Iris pigment epithelial cell (primary cell): ENCODE measurements at regions not wholly inside any gene's neighbourhood (a gene's known extent, or its start where the extent isn't known, plus 50 kb on each side); places are given as distances from the start of the nearest gene placed in this dataset.

Experiments used
- DNase-seq: peaks from one replicate; pipeline ENCODE4 v3.0.0-alpha.2; 2011; ENCODE audit warnings: low read depth

DNA sequence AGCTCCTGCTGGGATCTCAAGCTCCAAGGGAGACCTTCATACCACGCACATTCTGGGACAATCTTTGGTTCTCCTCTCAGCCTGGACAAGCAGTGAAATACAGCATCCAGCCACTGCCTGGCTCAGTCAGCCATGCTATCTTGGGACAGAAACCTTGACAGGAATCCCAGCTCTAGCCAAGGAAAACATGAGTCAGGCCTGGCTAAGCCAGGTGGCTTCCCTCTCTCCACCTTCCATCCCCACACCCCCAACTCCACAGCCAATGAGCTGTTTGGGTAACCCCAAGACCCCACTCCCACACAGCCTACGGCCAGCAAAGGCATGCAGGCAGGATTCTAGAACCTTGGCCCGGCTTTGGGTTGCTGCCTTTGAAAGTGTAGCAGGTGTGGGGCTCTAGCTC is 64.9 kb downstream of the MCFD2 start:
- DNase-seq: peak; percentile 91

DNA sequence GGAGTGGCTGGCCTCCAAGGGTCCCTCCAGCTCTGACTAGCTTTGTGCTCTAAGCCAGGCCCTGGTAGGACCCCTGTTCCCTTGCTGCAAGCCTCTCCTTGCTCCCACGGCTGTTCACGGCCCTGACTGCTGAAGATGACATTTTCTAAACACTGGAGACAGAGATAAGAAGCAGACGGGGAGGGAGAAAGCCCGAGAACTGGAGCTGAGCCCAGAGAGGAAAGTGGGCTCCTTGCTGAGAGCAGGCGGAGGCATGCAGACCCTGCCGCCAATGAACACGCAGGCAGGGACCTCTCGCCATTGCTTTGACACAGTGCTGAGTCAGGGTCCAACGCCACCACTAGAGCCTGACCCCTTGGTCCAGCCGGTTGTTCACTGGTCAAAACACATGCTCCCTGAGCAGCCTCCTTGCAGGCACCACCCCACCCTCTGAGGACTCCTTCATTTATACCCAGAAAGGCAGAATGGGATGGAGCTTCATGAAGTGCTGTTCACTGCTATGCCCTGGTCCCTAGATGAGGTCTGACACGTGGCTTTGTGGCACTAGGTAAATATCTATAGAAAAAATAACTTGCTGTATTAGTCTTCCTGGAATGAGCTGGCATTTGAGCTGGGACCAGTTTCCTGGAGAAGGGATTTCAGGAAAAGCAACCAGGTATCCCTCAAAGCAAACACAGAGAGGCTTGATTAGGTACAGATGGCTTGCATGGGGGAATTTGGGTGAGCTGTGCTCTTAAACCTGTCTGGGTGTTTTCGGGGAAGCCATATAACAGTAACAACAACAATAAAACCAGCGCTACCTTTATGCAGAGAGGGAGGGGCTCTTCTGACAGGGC is 65.7 kb downstream of the MCFD2 start:
- DNase-seq: peak; percentile 77

DNA sequence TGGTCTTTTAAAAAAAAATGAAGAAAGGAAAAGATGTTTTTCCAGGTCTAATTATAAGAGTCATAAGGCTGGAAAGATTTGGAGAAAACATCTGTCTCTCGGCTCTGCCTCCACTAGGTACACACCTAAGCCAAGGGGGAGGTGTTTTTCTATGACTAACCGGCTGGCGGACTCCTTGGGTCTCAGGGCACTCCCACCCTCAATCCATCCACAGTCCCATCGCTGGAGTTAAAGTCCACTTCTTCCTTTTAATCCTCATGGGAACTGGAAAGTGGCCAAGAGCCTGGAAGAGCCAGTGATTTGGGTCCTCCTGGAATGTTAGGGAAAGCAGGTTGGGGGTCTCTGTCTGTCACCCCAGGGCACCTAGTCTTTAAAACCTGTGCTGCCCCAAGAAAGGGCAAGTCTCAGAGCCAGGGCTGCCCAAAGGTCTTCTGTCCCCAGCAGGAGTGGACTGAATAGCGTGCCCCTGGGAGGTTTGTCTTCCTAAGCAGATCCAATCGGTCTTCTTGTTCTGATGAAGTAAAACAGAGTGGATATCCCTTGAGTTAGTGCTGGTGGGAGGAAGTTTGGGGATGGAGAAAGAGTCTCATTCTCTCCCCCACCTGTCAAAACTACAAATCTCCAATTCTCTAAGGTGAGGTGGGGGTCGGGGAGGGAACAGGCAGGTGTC is 66.4 kb downstream of the MCFD2 start:
- DNase-seq: peak; percentile 28

- DNase-seq: peak; percentile 38
Measured at GRCh38 chr2:46848447-46848846, 67.2 kb downstream of the MCFD2 start.

DNA sequence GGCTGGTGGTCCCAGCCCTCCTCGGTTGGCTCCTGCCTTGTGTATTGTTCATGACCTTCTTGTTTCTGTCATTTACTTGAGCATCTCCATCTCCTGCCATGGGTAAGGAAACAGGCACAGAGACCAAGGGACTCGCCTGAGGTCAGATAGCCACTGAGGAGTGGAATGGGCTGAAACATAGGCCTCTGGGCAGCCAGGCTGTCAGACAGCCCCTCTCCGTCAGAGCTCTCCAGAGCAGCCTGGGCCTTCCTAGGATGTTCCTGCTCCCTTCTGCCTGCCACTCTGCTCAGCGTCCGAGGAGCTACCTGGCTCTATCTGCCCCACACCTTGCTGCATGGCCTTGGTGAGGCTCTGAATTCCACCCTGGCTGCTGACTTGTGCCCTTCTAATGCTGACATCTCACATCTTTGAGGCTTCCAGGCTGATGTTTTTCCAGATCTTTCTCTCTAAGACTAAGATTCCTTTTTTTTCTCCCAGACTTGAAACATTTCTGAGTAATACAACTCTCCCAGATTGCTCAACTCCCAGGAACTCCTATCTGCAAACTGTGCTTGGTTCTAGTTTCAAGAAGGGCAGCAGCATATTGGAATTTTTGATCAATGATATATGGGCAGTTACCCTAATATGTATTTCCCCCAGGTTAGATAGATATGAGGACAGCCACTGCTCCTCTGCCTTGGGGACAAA is 67.7 kb downstream of the MCFD2 start:
- peak; percentile 87 for DNase-seq

DNA sequence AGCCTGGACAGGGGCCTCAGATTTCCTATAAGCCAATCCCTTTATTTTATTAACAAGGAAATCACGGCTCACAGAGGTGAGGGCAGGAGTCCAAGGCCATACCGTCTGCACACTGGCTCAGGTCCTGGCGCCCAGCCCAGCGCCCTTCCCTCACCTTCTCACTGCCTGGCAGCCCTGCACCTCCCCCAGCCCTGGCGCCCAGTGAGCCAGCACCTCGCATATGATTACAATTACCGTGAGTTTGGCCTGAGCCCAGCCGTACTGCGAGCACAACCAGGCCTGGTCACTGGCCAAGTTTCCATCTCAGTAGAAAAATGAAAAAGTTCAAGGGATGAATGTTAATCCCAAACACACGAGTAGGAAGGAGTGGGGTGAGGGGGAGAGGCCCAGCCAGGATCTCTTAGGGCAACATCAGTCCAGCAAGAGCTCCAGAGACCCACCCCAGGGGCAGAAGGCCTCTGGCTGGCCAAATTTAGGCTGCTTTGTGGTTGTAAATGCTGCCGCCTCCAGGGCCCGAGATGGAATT is 68.4 kb downstream of the MCFD2 start:
- DNase-seq: peak; percentile 93

DNA sequence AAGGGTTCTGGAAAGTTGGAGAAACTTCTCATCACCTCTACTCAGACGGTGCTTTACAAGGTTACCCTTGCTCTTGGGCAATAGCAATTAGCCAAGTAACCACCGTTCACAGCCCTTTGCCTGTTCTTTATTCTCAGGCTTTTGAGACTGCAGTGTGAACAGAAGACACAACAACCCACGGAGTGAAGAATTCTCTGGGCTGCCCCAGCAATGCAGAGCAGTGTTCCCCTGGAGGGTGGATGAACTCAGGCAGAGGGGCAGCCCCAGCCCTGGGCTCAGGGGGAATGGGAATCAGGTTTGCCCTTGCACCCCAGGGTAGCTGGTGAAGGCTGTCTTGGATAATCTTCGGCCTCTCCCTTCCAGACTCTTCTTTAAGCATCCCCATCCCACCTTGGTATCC is 69.1 kb downstream of the MCFD2 start:
- DNase-seq: peak; percentile 39

DNA sequence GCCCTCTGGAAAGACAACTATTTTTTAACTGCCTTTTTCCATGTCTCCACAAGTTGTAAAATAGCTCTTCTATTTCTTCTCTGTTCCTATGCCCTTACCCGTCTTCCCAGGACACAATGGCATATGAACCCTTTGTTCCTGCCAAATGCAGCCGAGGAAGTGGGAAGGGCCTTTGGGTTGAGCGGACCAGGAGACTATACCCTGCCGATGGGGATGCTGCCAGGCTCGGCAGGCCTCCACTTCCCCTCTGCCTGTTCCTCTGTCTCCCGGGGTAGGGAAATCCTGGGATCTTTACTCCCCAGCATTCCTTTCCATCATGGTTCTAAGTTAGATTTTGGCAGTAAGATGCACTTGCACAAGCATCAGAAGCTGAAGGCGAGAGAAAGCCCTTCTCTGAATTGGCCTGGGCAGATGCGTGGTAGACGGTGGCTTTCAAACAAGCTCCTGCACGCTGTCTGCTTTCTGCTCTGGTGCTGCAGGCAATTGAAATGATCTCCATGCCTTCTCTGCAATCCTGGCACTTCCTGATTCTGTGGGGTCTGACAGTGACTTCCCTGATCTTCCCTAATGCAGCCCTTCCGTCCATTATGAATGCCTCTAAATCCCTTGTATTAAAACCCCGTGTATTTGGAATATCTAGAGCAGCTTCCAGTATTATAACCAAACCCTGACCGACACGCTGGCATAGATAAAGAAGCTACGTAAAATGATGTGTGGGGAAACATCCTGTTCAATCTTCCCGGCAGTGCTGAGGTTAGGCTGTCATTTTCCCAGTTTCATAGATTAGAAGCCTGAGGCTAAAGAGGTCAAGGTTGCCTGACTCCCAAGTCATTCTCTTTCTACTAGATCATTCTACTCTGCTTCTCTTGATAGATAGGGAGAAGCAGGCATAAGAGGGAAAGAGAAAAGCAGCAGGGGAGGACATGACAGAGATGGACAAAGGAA is 69.8 kb downstream of the MCFD2 start:
- peak; percentile 40 for DNase-seq

GRCh38 chr2:46844443-46844842 is 71.2 kb downstream of the MCFD2 start:
- no peak for DNase-seq

- DNase-seq: no peak
Measured at GRCh38 chr2:46844034-46844433, 71.6 kb downstream of the MCFD2 start.

- no peak for DNase-seq
Measured at GRCh38 chr2:46843316-46843715, 72.3 kb downstream of the MCFD2 start.

GRCh38 chr2:46842876-46843275 is 72.7 kb downstream of the MCFD2 start:
- no peak for DNase-seq

- DNase-seq: no peak
Measured at GRCh38 chr2:46841621-46842020, 74.0 kb downstream of the MCFD2 start.

GRCh38 chr2:46839045-46839444 is 76.6 kb downstream of the MCFD2 start:
- DNase-seq: no peak

DNA sequence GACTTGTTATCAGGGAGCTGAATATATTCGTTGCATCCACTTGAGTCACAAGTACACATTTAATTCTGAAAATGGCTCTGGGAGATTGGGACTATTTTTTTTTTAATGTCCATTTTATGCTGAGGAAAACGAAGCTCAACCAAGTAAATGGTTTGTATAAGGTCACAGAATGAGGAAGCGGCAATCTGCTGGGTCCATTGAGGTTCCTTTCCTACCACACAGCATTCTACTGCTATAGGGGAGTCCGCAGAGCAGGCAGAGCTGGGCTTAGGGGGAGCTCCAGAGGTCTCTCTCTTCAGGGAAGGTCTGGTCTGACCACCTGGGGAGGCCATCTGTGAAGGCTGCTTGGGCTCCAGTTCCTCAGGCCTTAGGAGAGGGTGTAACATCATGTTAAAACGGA is 77.9 kb downstream of the MCFD2 start:
- no peak for DNase-seq

- DNase-seq: no peak
Measured at GRCh38 chr2:46837112-46837454, 78.5 kb downstream of the MCFD2 start.

GRCh38 chr2:46836295-46837111 is 79.1 kb downstream of the MCFD2 start:
- peak; percentile 64 for DNase-seq

- no peak for DNase-seq
Measured at GRCh38 chr2:46835520-46835919, 80.1 kb downstream of the MCFD2 start.

GRCh38 chr2:46832543-46832942 is 83.1 kb downstream of the MCFD2 start:
- DNase-seq: no peak

GRCh38 chr2:46831869-46832265 is 83.7 kb downstream of the MCFD2 start:
- DNase-seq: no peak
